Liver (tissue), 8 donors: ENCODE measurements at regions not wholly inside any gene's neighbourhood (a gene's known extent, or its start where the extent isn't known, plus 50 kb on each side); places are given as distances from the start of the nearest gene placed in this dataset.

Source experiments
- DNase-seq: peaks from one replicate; pipeline ENCODE4 v3.0.0-alpha.2; 2017; ENCODE audit warnings: low spot score
- H3K27ac ChIP-seq, 2 donors: one replicate each; pipeline ENCODE4 v1.7.0; 2013; ENCODE audit warnings: inconsistent platforms in 2 of 2, low read length in 2 of 2, control low read depth in 1 of 2, low read depth in 1 of 2, mild to moderate bottlenecking in 1 of 2
- H3K27me3 ChIP-seq, 4 donors: one replicate each; pipeline versions ENCODE4 v1.6.1 to v1.7.0; 2013; ENCODE audit warnings: low read length in 3 of 4, inconsistent platforms in 1 of 4, mild to moderate bottlenecking in 1 of 4, moderate library complexity in 1 of 4; ENCODE audit not compliant: control insufficient read depth in 4 of 4, insufficient read depth in 4 of 4
- H3K36me3 ChIP-seq, 4 donors: one replicate each; pipeline versions ENCODE4 v1.6.1 to v1.7.0; 2013; ENCODE audit warnings: low read length in 3 of 4, mild to moderate bottlenecking in 3 of 4, low read depth in 1 of 4, moderate library complexity in 1 of 4; ENCODE audit not compliant: control insufficient read depth in 4 of 4, insufficient read depth in 3 of 4
- H3K4me1 ChIP-seq, 4 donors: one replicate each; pipeline versions ENCODE4 v1.6.1 to v1.7.0; 2013; ENCODE audit warnings: low read length in 3 of 4, mild to moderate bottlenecking in 3 of 4, moderate library complexity in 1 of 4; ENCODE audit not compliant: control insufficient read depth in 4 of 4, insufficient read depth in 4 of 4
- H3K4me3 ChIP-seq, 3 donors: one replicate each; pipeline versions ENCODE4 v1.6.1 to v1.7.0; 2013; ENCODE audit warnings: low read length in 3 of 3, control low read depth in 1 of 3, low read depth in 1 of 3, mild to moderate bottlenecking in 1 of 3
- H3K9ac ChIP-seq, 2 donors: one replicate each; pipeline ENCODE4 v1.7.0; 2013; ENCODE audit warnings: low read length in 2 of 2, mild to moderate bottlenecking in 2 of 2, moderate library complexity in 2 of 2, control low read depth in 1 of 2, low read depth in 1 of 2
- H3K9me3 ChIP-seq, 4 donors: one replicate each; pipeline versions ENCODE4 v1.6.1 to v1.7.0; 2013; ENCODE audit warnings: low read length in 3 of 4; ENCODE audit not compliant: control insufficient read depth in 4 of 4
- ATF3 ChIP-seq: IDR thresholded peaks from 2 replicates; pipeline ENCODE4 v1.6.1; 2016; ENCODE audit warnings: antibody characterized with exemption
- CTCF ChIP-seq: fragments of 150-350 bp; IDR thresholded peaks from 2 replicates; pipeline ENCODE4 v1.5.1; 2017; ENCODE audit warnings: improper control_type of control experiment, low read depth, low read length; ENCODE audit not compliant: missing input control
- EGR1 ChIP-seq, 2 donors: IDR thresholded peaks; 2 replicates each; pipeline ENCODE4 v1.6.1; 2016 to 2018; ENCODE audit warnings: antibody characterized with exemption in 2 of 2, low read depth in 2 of 2
- FOXA1 ChIP-seq: IDR thresholded peaks from 2 replicates; pipeline ENCODE4 v1.6.1; 2016; ENCODE audit warnings: antibody characterized with exemption
- FOXA2 ChIP-seq: IDR thresholded peaks from 2 replicates; pipeline ENCODE4 v1.6.1; 2016; ENCODE audit warnings: antibody characterized with exemption
- GABPA ChIP-seq, 2 donors: IDR thresholded peaks in 1 of 2; conservative IDR thresholded peaks in 1 of 2; 2 replicates each; pipeline ENCODE4 v1.6.1; 2016; ENCODE audit warnings: antibody characterized with exemption in 2 of 2, mild to moderate bottlenecking in 1 of 2, moderate library complexity in 1 of 2
- HNF4A ChIP-seq, 2 donors: conservative IDR thresholded peaks; 2 replicates each; pipeline ENCODE4 v1.6.1; 2016; ENCODE audit warnings: antibody characterized with exemption in 2 of 2, mild to moderate bottlenecking in 2 of 2
- HNF4G ChIP-seq: IDR thresholded peaks from 2 replicates; pipeline ENCODE4 v1.6.1; 2016; ENCODE audit warnings: antibody characterized with exemption
- JUND ChIP-seq, 2 donors: IDR thresholded peaks; 2 replicates each; pipeline ENCODE4 v1.6.1; 2016; ENCODE audit warnings: antibody characterized with exemption in 2 of 2
- MAX ChIP-seq: IDR thresholded peaks from 2 replicates; pipeline ENCODE4 v1.6.1; 2016; ENCODE audit warnings: antibody characterized with exemption
- RAD21 ChIP-seq, 2 donors: IDR thresholded peaks; 2 replicates each; pipeline ENCODE4 v1.6.1; 2016; ENCODE audit warnings: antibody characterized with exemption in 2 of 2, mild to moderate bottlenecking in 2 of 2
- REST ChIP-seq: IDR thresholded peaks from 2 replicates; pipeline ENCODE4 v1.6.1; 2016; ENCODE audit warnings: antibody characterized with exemption, mild to moderate bottlenecking
- RXRA ChIP-seq, 2 donors: IDR thresholded peaks; 2 replicates each; pipeline ENCODE4 v1.6.1; 2017 to 2018; ENCODE audit warnings: antibody characterized with exemption in 2 of 2, mild to moderate bottlenecking in 1 of 2
- SP1 ChIP-seq: IDR thresholded peaks from 2 replicates; pipeline ENCODE4 v1.6.1; 2018; ENCODE audit warnings: antibody characterized with exemption, mild to moderate bottlenecking
- TAF1 ChIP-seq: conservative IDR thresholded peaks from 2 replicates; pipeline ENCODE4 v1.6.1; 2016; ENCODE audit warnings: antibody characterized with exemption, mild to moderate bottlenecking
- YY1 ChIP-seq: IDR thresholded peaks from 2 replicates; pipeline ENCODE4 v1.6.1; 2016; ENCODE audit warnings: antibody characterized with exemption, mild to moderate bottlenecking
- ZBTB33 ChIP-seq: IDR thresholded peaks from 2 replicates; pipeline ENCODE4 v1.6.1; 2016; ENCODE audit warnings: antibody characterized with exemption
- whole genome bisulfite sequencing: extraction: QIAGEN DNeasy Blood & Tissue Kit; methylation state at CpG from one replicate; pipeline ENCODE4 v1.1.7; 2013; 5-methylcytosine and 5-hydroxymethylcytosine counted together
- donor health status: healthy.
- donor health status: healthy.
- donor health status: healthy.
- donor health status: healthy.
- donor health status: healthy.

DNA sequence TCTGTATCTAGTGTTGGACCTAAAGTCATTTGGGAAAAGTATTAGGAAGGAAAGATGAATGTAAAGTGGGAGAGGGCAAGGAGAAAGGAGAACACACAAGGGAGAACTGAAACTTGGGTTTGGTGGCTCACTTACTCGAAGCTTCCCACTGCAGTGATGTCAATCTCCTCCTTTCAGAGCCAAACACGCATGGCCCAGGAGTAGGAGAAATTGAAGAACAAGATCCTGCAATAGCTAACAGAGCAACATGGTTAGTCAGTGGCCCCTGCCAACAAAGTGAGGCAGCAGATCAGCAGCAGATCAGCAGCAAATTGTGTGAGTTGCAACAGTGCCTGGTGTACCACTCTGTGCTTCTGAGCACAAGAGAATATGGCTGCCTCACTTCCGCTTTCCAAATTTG lies 366.4 kb downstream of the PSAT1 start:
- DNase-seq, result no peak
- Histone ChIP-seq H3K9me3 (no peaks in the 10 kb centered on the region), H3K9ac (no peak overlapping the region), H3K4me1 (no peaks in the 10 kb centered on the region), H3K27me3 (no peaks in the 10 kb centered on the region), H3K27ac (no peak overlapping the region), H3K36me3 (no peaks in the 10 kb centered on the region), H3K4me3 (no peak overlapping the region)
- 74% methylated on average over 3 of the region's 3 CpGs for WGBS
- TF ChIP-seq EGR1 (IDR thresholded peaks at IDR 0.05; ENCODE audit: low read depth in 2 of 2), result no peak
- no peak for TF ChIP-seq GABPA (IDR thresholded peaks at IDR 0.05 in 1 of 2, conservative IDR thresholded peaks at IDR 0.05 in 1 of 2)

DNA sequence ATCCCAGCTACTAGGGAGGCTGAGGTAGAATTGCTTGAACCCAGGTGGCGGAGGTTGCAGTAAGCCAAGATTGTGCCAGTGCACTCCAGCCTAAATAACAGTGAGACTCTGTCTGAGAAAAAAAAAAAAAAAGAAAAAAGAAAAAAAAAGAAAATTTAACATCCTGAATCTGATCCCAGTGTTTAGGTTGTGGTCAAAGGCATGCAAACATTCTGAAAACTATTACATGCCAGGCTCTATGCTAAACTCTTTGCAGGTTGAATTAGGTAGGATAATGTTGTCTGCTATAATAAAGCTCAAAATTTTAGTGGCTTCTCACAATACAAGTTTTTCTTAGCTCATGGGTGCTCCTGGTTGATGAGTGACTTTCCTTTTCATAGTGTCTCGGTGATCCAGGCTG lies 367.4 kb downstream of the PSAT1 start:
- H3K4me1 ChIP-seq, result no peaks in the 10 kb centered on the region
- H3K27ac ChIP-seq, result no peak overlapping the region
- TF ChIP-seq JUND (IDR thresholded peaks at IDR 0.05) (no peak), ATF3 (no peak), HNF4G (no peak), GABPA (IDR thresholded peaks at IDR 0.05 in 1 of 2, conservative IDR thresholded peaks at IDR 0.05 in 1 of 2) (no peak), YY1 (no peak), MAX (no peak), RAD21 (IDR thresholded peaks at IDR 0.05) (no peak), FOXA2 (no peak), HNF4A (conservative IDR thresholded peaks at IDR 0.05) (no peak), RXRA (IDR thresholded peaks at IDR 0.05) (no peak), SP1 (no peak), TAF1 (no peak), REST (no peak), EGR1 (IDR thresholded peaks at IDR 0.05; ENCODE audit: low read depth in 2 of 2) (no peak), ZBTB33 (no peak), FOXA1 (no peak), CTCF (no peak)
- no peak overlapping the region for H3K9ac ChIP-seq
- H3K27me3 ChIP-seq, result no peaks in the 10 kb centered on the region
- H3K4me3 ChIP-seq, result no peak overlapping the region
- no peak for DNase-seq
- WGBS, result 79% methylated on average over 2 of the region's 2 CpGs
- no peaks in the 10 kb centered on the region for H3K36me3 ChIP-seq
- H3K9me3 ChIP-seq, result no peaks in the 10 kb centered on the region
